ENCODE measurements at regions not wholly inside any gene's neighbourhood (a gene's known extent, or its start where the extent isn't known, plus 50 kb on each side); places are given as distances from the start of the nearest gene placed in this dataset.

GRCh38 chr7:106756884-106757283 is 95.9 kb upstream of the CCDC71L start:
- TF ChIP-seq, protein P1, sequence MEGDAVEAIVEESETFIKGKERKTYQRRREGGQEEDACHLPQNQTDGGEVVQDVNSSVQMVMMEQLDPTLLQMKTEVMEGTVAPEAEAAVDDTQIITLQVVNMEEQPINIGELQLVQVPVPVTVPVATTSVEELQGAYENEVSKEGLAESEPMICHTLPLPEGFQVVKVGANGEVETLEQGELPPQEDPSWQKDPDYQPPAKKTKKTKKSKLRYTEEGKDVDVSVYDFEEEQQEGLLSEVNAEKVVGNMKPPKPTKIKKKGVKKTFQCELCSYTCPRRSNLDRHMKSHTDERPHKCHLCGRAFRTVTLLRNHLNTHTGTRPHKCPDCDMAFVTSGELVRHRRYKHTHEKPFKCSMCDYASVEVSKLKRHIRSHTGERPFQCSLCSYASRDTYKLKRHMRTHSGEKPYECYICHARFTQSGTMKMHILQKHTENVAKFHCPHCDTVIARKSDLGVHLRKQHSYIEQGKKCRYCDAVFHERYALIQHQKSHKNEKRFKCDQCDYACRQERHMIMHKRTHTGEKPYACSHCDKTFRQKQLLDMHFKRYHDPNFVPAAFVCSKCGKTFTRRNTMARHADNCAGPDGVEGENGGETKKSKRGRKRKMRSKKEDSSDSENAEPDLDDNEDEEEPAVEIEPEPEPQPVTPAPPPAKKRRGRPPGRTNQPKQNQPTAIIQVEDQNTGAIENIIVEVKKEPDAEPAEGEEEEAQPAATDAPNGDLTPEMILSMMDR (conservative IDR thresholded peaks at IDR 0.05; ENCODE audit: low read length), result no peak
- TF ChIP-seq EZH2phosphoT487 (IDR thresholded peaks at IDR 0.05; ENCODE audit: borderline replicate concordance, low read depth, low read length), result no peak
